ENCODE measurements at regions not wholly inside any gene's neighbourhood (a gene's known extent, or its start where the extent isn't known, plus 50 kb on each side); places are given as distances from the start of the nearest gene placed in this dataset.
"Not testable (repeated sequence)": the region's sequence is repeated elsewhere in the genome, so short reads cannot be mapped to it uniquely, and the experiment has no call there.

GRCh38 chr11:80320226-80320625 lies 879.4 kb upstream of the TENM4 start:
- intact Hi-C loops (cut with micrococcal nuclease) = no loop called here

GRCh38 chr11:80317612-80318011 lies 876.8 kb upstream of the TENM4 start:
- intact Hi-C loops (cut with micrococcal nuclease) = no loop called here

- intact Hi-C loops (cut with micrococcal nuclease) = no loop called here
Measured at GRCh38 chr11:80315200-80315599, 874.4 kb upstream of the TENM4 start.

DNA sequence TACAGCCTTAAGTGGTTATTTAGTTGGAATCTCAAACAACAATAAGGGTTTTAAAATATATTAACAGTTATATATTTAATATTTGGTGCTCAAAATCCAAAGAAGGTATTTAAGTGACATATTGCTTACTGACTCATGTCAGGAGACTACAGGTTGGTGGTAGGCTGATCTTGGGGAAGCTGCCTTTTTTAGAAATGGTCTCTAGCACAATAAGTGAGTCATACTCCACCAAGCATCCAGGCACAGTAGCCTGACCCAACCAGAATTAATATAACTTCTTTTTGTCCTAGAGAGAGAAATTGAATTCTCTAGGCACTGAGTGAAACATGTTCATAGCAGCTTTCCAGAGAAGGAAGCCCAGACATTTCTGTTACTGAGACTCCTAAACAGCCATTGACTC lies 868.5 kb upstream of the TENM4 start:
- intact Hi-C loops (cut with micrococcal nuclease) = no loop called here

DNA sequence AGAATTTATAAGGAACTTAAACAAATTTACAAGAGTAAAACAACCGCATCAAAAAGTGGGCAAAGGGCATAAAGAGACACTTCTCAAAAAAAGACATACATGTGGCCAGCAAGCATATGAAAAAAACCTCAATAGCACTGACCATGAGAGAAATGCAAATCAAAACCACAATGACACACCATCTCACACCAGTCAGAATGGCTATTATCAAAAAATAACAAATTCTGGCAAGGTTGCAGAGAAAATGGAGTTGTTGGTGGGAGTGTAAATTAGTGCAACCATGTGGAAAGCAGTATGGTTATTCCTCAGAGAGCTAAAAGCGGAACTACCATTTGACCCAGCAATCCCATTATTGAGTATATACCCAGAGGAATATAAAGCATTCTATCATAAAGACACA lies 866.8 kb upstream of the TENM4 start:
- intact Hi-C loops (cut with micrococcal nuclease) = no loop called here

GRCh38 chr11:80297858-80298632 lies 857.2 kb upstream of the TENM4 start:
- intact Hi-C loops (cut with micrococcal nuclease) = no loop called here

GRCh38 chr11:80293293-80293692 lies 852.5 kb upstream of the TENM4 start:
- intact Hi-C loops (cut with micrococcal nuclease) = no loop called here

- intact Hi-C loops (cut with micrococcal nuclease) = no loop called here
Measured at GRCh38 chr11:80284946-80285785, 844.3 kb upstream of the TENM4 start.

DNA sequence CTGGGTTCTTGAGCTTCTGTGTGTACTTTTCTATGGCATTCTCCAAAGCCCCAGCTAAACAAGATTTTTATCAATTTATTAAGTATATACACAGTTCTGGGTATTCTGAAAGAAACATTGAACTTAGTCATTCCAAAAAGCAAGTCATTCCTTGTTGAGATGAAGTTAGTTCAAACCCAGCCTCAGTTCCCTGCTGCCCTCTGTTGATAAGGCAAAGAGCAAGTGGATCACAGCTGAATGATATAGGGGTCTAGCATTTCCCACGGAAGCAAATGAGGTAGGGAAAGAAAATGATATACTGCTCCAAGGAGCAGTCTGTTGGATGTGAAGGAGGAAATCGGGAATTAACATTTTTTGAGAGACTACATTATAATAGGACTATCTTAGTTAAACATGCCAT lies 841.8 kb upstream of the TENM4 start:
- intact Hi-C loops (cut with micrococcal nuclease) = no loop called here

GRCh38 chr11:80281194-80281593 lies 840.4 kb upstream of the TENM4 start:
- intact Hi-C loops (cut with micrococcal nuclease) = no loop called here

DNA sequence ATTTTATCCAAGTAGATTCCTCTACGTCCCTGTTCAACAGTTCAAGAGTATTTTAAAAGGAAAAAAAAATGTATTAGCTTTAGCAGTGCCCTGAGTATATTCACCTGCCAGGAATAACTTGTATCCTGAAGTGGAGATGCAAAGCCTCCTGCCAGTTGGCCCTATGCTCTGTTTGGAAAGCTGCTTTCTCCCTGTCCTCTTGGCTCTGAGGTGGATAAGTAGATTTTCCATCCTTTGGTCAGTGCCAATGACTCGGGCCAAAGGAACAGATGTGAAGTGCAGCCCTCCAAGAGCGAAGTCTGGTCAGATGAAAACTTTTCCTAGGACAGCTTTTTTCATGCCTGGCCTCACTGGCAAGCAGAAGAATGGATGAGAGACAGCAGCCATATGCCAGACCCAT lies 839.9 kb upstream of the TENM4 start:
- intact Hi-C loops (cut with micrococcal nuclease) = no loop called here

- intact Hi-C loops (cut with micrococcal nuclease) = no loop called here
Measured at GRCh38 chr11:80261776-80262175, 820.9 kb upstream of the TENM4 start.

GRCh38 chr11:80257319-80258015 lies 816.6 kb upstream of the TENM4 start:
- intact Hi-C loops (cut with micrococcal nuclease) = not testable (repeated sequence)

- intact Hi-C loops (cut with micrococcal nuclease) = no loop called here
Measured at GRCh38 chr11:80255021-80255420, 814.2 kb upstream of the TENM4 start.

- intact Hi-C loops (cut with micrococcal nuclease) = no loop called here
Measured at GRCh38 chr11:80241766-80242165, 800.9 kb upstream of the TENM4 start.

DNA sequence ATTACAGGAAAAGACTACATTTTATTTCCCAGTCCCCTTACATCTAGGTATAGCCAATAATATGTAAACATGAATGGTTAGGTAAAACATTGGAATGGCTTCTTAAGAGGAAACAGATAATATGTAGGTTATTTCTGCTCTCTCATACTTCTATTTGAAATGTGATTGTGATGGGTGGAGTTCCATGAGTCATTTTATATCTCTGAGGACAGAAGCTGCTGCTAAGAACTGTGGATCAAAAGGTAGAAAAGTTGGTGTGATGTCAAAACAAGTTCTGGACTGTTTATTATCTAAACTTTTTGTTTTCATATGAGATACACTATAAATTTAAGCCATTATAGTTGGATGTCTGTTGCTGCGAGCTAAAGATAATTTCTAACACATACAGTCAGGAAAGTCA lies 799.4 kb upstream of the TENM4 start:
- intact Hi-C loops (cut with micrococcal nuclease) = no loop called here

GRCh38 chr11:80239217-80239616 lies 798.4 kb upstream of the TENM4 start:
- intact Hi-C loops (cut with micrococcal nuclease) = no loop called here

- intact Hi-C loops (cut with micrococcal nuclease) = no loop called here
Measured at GRCh38 chr11:80227915-80228314, 787.1 kb upstream of the TENM4 start.

GRCh38 chr11:80214413-80214812 lies 773.6 kb upstream of the TENM4 start:
- intact Hi-C loops (cut with micrococcal nuclease) = no loop called here

GRCh38 chr11:80211673-80212072 lies 770.8 kb upstream of the TENM4 start:
- intact Hi-C loops (cut with micrococcal nuclease) = no loop called here

DNA sequence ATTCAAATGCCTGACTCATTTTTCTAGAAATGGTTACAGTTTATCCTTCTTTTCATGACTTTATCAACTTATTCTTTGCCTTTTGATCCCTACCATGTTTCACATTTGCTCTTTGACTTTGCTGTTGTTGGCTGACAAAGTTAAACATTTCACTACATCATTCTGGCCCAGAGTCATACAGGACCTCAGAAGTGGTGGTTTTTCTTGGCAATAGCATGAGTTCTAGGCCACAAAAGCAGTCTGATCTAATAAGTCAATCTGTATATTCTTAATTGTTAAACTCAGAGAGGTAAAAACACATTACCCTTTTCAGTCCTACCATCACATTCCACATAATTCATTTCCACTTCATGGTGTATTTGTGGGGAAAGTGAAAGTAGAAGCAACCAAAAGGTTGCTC lies 763.2 kb upstream of the TENM4 start:
- intact Hi-C loops (cut with micrococcal nuclease) = no loop called here

DNA sequence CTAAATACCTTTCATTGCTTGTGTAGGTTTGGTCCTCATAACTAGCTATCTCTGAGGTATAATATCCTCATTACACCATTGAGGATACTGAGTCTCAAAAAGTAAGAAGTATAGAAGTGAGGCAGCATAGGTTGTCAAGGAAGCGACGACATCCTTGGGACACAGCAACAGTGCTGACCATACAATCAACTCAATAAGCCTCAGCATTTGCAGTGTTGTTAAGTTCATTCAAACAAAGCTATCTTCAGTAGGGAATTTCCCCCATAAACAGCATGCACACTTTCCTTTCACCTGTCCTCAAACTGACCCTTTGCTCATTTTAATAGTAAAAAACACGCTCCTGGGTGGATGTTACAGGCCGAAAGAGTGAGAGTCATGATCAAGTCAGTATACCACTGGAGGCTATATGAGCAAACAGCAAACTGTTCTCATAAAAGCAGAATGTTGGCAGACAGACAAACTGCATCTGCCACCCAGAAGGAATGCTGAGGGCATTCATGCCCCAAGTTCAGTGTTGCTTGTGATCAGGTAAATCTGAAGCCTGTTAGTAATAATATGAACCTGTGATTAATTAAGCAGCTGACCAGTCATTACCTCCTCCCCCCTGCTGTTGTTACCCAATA lies 756.2 kb upstream of the TENM4 start:
- intact Hi-C loops (cut with micrococcal nuclease) = no loop called here
